ENCODE measurements at regions not wholly inside any gene's neighbourhood (a gene's known extent, or its start where the extent isn't known, plus 50 kb on each side); places are given as distances from the start of the nearest gene placed in this dataset.
"Not testable (repeated sequence)": the region's sequence is repeated elsewhere in the genome, so short reads cannot be mapped to it uniquely, and the experiment has no call there.

DNA sequence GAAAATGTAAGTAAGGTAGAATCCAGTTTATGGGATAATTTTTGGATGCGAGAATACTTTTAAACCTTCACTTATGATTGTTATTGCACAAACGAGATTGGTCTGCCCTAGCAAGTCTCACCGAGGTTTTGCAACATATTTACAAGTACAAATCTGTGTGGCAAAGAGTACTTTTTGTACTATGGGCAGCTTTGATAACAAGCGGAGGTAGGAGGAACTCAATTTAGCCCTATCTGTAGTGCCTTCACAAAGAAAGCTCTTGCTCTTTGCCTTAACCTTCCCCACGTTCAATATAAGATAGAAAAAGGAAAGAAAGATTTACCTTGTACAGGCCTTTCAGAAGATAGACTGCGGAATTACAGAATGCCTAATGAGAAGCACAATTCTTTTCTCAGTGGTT lies 77.5 kb upstream of the HIVEP1 start:
- TF ChIP-seq, protein P1, sequence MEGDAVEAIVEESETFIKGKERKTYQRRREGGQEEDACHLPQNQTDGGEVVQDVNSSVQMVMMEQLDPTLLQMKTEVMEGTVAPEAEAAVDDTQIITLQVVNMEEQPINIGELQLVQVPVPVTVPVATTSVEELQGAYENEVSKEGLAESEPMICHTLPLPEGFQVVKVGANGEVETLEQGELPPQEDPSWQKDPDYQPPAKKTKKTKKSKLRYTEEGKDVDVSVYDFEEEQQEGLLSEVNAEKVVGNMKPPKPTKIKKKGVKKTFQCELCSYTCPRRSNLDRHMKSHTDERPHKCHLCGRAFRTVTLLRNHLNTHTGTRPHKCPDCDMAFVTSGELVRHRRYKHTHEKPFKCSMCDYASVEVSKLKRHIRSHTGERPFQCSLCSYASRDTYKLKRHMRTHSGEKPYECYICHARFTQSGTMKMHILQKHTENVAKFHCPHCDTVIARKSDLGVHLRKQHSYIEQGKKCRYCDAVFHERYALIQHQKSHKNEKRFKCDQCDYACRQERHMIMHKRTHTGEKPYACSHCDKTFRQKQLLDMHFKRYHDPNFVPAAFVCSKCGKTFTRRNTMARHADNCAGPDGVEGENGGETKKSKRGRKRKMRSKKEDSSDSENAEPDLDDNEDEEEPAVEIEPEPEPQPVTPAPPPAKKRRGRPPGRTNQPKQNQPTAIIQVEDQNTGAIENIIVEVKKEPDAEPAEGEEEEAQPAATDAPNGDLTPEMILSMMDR (IDR thresholded peaks at IDR 0.05), result no peak
- Histone ChIP-seq H3K27ac (no peak overlapping the region), H3K36me3 (no peaks in the 10 kb centered on the region), H3K4me3 (no peak overlapping the region), H3K27me3 (no peaks in the 10 kb centered on the region), H3K4me1 (peaks cover 0 to 7% (median 0%) of the 10 kb centered on the region in 9 donors), H3K9me3 (no peaks in the 10 kb centered on the region)
- intact Hi-C loops (cut with DNase I), result no loop called here
- DNase-seq (no peak), ATAC-seq (no peak)
- WGBS, 2 donors, result 85 to 92% methylated on average over 6 of the region's 6 CpGs

DNA sequence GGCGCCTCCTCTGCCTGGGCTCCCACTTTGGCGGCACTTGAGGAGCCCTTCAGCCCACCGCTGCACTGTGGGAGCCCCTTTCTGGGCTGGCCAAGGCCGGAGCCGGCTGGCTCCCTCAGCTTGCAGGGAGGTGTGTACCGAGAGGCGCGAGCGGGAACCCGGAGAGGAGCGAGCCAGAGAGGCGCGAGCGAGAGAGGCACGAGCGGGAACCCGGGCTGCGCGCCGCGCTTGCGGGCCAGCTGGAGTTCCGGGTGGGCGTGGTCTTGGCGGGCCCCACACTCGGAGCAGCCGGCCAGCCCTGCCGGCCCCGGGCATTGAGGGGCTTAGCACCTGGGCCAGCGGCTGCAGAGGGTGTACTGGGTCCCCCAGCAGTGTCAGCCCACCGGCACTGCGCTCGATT lies 79.2 kb upstream of the HIVEP1 start:
- H3K36me3 ChIP-seq; H3K27ac ChIP-seq; H3K4me3 ChIP-seq; ATAC-seq; H3K9me3 ChIP-seq; DNase-seq; H3K4me1 ChIP-seq; H3K27me3 ChIP-seq; intact Hi-C loops (cut with DNase I): not testable (repeated sequence)
- 93 to 94% methylated on average over 33 of the region's 33 CpGs for whole genome bisulfite sequencing, 2 donors

DNA sequence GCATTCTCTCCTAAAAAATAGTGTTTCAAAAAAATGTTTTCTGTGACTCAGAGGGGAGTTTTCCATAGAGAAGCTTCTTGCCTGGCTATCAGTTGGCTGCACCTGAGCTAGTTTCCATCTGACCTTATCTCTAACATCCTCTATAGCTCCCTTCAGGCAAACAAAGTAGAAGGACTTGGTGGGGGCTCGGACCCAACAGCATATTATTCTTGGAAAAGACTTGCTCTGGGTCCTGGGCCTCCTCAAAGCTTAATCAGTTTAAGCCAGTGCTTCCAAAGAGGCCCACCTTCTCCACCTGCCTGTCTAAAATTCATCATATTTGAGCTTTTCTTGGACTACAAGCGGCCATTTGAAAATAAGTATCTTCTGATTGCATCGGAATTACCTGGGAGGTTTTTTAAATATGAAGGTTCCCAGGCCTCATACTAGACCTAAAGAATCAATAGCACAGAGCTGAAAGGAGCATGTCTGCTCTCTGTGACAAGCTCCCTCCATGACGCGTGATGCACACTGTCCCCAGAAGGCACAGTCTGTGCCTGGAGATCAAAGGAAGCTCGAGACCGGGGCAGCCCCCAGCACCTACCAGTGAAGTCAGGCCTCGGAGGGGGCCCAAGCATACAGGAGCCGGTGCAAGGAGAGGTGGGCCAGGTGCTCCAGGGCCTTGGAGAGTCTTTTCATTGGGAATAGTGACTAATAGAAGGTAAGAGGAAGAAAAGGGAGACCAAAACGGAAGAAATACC lies 80.6 kb upstream of the HIVEP1 start:
- no peaks in the 10 kb centered on the region for H3K27me3 ChIP-seq
- no peaks in the 10 kb centered on the region for H3K9me3 ChIP-seq
- no peak overlapping the region for H3K27ac ChIP-seq
- TF ChIP-seq, protein P1 (IDR thresholded peaks at IDR 0.05), result no peak
- H3K36me3 ChIP-seq, result no peaks in the 10 kb centered on the region
- intact Hi-C loops (cut with DNase I), result no loop called here
- no peaks in the 10 kb centered on the region for H3K4me1 ChIP-seq
- DNase-seq (no peak), ATAC-seq (no peak)
- 96 to 98% methylated on average over 10 of the region's 10 CpGs for WGBS, 2 donors
- no peak overlapping the region for H3K4me3 ChIP-seq

DNA sequence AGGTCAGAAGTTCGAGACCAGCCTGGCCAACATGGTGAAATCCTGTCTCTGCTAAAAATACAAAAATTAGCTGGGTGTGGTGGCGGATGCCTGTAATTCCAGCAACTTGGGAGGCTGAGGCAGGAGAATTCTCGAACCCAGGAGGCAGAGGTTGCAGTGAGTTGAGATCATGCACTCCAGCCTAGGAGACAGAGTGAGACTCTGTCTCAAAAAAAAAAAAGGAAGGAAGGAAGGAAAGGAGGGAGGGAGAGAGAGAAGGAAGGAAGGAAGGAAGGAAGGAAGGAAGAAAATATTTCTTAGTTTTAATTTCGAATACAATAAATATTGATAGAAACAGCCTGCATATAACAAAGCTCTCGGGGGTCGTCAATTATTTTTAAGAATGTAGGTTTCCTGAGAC lies 81.3 kb upstream of the HIVEP1 start:
- H3K9me3 ChIP-seq; H3K27ac ChIP-seq; H3K36me3 ChIP-seq; DNase-seq; H3K4me3 ChIP-seq; ATAC-seq; H3K4me1 ChIP-seq; intact Hi-C loops (cut with DNase I); H3K27me3 ChIP-seq: not testable (repeated sequence)
- 84% methylated on average over 6 of the region's 6 CpGs for WGBS, 2 donors

DNA sequence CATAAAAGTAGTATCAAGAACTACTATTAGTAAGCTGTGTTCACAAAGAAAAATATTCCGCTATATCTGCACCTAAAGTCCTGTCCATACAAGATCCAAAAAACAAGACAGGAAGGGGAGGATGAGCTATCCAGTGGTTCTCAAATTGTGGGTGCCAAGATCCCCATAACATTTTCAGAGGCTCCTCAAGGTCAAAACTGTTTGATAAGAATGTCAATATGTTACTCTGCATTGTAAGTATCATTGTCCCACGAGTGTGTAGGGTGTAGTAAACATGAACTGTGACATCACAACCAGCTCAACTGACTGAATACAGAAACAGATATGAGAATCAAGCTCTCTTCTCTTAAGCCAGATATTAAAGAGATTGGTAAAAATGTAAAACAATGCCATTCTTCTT lies 81.9 kb upstream of the HIVEP1 start:
- Histone ChIP-seq H3K4me1 (no peaks in the 10 kb centered on the region), H3K4me3 (no peak overlapping the region), H3K27me3 (peaks cover 0 to 4% (median 0%) of the 10 kb centered on the region in 7 donors), H3K27ac (no peak overlapping the region), H3K36me3 (no peaks in the 10 kb centered on the region), H3K9me3 (no peaks in the 10 kb centered on the region)
- ATAC-seq (no peak), DNase-seq (no peak)
- TF ChIP-seq, protein P1 (IDR thresholded peaks at IDR 0.05), result no peak
- intact Hi-C loops (cut with DNase I), result no loop called here
- WGBS, 2 donors, result 71 to 78% methylated on average over 2 of the region's 2 CpGs

Data from heart right ventricle (tissue), 16 donors.